ENCODE measurements at regions not wholly inside any gene's neighbourhood (a gene's known extent, or its start where the extent isn't known, plus 50 kb on each side); places are given as distances from the start of the nearest gene placed in this dataset.
A peak's percentile ranks its signal among the peaks of the same experiment; 100 is the strongest.

DNA sequence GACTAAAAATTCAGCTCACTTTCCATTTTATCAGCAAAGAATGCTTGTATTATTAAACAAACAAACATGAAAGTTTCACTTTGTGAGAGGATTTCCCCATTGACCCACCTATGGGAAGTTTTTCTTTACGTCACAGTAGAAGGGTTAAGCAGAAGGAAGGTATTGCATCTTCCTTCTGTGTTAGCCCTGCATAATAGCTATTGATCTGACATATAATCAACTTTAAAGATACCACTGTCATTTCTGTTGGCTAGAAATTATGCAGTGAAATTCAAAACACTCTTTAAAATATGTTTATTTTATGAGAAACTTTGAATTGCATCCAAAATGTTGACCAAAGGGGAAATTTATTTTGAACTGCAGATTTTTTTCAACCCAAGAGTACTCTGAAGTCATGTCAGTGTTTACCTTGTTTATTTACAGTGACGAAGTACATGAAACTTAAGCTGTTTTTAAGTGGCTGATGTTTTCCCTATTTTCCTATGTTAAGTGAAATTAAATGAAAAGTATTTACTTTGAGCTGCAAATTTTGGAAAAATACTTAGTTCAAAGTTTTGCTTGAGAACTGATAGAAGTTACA is 566.4 kb downstream of the ZEB2 start:
- DNase-seq, result peak; percentile 34 to 54

DNA sequence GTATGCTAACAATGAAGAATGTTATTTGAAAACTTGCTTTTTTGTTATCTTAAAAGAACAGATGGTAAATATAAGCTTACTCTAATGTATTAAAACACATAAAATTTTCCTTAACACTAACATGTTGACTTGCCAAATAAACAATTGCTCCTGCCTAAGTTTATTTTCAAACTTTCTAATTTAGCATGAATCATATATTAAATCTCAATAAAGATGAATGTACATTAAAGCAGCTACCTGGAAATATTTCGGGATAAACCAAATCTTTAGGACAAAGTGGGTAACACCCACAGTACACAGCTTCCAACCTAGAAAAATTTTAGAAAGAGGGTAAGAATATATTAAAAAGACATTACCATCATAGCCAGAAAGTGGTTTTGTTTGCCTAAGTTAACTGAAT is 567.4 kb downstream of the ZEB2 start:
- peak in 1 of 2 donors; percentile 32 for DNase-seq

DNA sequence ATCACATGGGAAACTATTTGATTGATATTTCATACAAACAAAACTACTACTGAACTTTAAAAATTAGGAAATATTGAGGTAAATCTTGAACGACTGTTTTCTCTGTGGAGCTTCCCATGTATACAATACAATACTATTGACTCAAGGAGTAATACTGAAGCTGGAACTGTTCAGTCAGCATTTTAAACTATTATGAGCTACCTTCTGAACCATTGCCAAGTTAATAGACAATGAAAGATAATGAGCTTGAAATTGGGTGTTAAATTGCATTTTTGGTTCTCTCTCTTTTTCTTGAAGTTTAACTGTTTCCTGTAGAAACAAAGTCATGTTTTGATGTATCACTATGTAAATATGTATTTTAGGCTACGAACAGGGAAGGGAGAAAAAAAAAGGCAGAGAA is 569.2 kb downstream of the ZEB2 start:
- DNase-seq, result no peak

GRCh38 chr2:143949121-143949848 is 570.6 kb downstream of the ZEB2 start:
- no peak for DNase-seq

DNA sequence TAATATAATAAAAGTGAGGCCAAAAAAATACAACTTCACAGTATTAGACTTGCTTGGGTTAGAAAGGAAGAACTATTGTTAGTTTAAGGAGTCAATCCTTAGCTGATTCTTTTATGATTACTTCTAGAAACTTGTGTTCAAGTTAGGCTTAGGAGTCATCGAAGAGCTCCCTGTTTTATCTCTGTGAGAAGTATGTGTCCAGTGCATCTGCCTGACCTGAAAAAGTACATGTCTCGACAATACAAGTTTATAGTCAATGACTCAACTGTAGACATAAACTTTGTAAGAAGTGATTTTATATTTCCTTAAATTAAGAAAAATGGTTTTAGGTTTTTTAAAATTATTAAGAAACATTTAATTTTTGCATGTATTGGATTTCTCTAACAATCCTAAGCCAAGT is 571.2 kb downstream of the ZEB2 start:
- no peak for DNase-seq

GRCh38 chr2:143946436-143947391 is 573.2 kb downstream of the ZEB2 start:
- DNase-seq, result no peak

- no peak for DNase-seq
These were observed 577.4 kb downstream of the ZEB2 start for GRCh38 chr2:143942486-143942885.

GRCh38 chr2:143940720-143941119 is 579.2 kb downstream of the ZEB2 start:
- no peak for DNase-seq

DNA sequence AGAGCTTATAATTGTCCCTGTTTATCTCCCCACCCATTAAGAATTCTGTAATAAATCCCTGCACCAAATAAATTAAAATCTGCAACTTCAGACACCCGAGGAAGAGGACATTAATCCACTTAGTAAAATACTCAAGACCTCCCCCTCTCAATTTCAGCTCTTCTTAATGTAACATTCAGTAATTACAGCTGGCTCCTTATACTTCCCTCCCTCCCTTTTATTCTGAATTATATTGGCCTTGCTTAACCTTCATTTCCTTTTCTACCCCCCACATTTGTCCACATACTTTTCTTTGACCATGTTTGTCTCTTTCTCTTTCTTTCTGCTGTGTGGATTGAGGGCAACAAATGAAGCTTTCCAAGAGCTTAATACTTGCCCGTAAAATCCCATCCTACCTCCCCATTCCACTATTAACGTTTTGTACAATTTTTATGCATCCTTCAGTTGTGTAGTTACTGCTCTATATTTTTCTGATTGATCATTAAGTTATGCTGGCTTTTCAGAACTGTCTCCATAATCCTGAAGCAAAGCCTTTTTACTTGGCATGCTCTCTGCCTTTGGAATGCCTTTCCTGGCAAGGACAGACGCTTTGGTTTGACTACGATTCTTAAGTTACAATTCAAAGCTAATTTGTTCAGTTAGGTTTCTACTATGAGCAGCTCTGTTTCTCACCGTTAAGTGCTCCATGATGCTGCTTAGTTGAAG is 580.1 kb downstream of the ZEB2 start:
- peak in 1 of 2 donors; percentile 78 for DNase-seq

DNA sequence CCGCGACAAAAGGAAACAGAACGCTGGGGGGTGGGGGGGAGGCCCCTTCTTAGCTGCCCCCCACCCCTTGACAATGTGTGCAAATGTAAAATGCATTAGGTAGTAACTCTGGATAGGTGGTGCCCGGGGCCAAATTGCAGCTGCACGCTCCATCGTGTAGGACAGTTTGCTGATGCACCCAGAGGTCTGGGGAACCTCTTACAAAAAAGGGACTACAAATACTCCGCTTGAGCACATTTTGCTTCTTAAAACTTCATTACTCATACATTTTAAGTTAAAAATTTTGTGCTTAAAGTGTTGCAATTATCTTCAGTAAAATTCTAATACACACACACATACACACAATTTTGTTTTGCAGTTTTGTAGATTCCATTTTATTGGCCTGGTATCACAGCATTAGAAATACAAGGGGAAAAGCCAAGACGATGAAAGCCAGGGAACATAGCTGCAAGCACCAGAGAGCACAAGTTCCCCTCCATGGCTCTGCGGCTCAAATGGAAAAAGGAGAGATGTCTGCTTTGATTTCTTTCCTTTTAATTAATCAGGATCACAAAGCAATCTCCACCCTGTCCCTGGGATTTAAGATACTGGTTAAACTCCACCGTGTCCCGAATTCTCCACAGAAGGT is 582.1 kb downstream of the ZEB2 start:
- DNase-seq, result peak in 1 of 2 donors; percentile 48

DNA sequence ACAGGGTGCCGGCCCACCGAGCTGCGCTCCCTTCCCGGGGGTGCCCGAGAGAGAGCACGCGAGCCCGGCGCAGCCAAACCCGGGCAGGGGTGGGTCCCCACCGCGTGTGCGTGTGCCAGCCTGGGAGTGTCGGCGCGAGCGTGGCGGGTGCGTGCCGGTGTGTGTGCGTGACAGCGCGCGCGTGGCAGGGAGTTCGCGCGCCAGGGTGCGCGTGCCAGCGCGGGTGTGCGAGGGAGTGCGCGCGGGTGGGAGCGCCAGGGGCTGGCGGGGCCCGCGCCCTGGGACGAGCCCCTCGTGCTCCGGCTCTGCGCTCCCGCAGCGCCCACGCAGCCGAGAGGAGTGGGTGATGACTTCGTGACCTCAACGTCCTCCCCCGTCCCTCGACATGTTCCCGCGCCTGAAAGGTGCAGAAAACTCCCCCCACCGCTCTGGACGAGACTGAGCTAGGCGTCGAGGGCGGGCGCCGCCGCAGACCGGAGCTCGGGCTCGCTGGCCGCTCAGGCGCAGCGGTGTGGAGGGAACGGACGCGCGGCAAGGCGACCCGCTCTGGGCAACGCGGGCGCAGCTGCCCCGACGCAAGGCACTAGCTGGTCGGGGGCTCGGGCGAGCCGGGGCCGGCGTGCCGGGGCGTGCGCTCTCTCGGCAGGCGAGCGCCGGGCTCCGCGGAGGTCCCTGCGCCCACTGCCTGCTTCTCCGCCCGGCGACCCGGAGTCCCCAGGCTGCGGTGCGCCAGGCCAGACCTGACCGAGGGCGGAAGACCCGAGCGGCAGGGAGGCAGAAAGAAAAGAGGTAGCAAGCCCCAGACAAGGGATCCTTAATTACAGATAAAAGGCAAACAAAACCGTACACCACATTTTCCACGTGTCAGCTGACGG is 582.8 kb downstream of the ZEB2 start:
- peak in 1 of 2 donors; percentile 58 for DNase-seq

GRCh38 chr2:143936538-143936847 is 583.4 kb downstream of the ZEB2 start:
- peak in 1 of 2 donors; percentile 43 for DNase-seq

GRCh38 chr2:143935482-143935752 is 584.5 kb downstream of the ZEB2 start:
- DNase-seq, result no peak

- DNase-seq, result peak in 1 of 2 donors; percentile 63
These were observed 585.1 kb downstream of the ZEB2 start for GRCh38 chr2:143934626-143935481.

- no peak for DNase-seq
These were observed 585.9 kb downstream of the ZEB2 start for GRCh38 chr2:143933946-143934569.

DNA sequence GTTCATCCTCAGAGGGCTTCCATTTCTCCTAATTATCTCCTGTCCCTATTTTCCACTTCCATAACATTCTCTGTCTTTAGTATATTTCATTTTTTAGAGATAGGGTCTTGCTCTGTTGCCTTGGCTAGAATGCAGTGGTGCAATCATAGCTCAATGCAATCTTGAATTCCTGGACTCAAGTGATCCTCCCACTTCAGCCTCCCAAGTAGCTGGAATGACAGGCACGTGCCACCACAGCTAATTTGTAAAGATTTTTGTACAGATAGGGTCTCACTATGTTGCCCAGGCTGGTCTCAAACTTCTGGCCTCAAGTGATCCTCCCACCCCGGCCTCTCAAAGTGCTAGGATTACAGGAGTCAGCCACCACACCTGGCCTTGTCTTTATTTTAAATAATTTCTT is 589.0 kb downstream of the ZEB2 start:
- DNase-seq, result no peak

DNA sequence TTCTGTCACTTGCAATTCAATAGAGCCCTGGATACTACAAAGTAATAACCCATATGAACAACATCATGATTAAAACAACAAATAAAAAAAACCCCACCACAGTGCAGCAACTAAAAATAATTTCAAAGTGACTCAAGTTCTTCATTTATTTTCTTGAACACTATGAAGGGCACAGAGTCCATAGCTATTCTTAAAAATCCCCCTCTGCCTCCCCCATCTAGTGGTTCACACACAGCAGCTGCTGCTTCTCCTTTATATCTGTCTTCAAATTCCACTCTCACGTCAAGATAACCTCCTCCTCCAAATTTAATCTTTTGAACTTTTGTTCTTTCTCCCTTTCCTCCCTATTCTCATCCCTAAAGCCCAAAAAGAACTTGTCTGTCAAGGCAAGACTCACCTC is 591.3 kb downstream of the ZEB2 start:
- no peak for DNase-seq

DNA sequence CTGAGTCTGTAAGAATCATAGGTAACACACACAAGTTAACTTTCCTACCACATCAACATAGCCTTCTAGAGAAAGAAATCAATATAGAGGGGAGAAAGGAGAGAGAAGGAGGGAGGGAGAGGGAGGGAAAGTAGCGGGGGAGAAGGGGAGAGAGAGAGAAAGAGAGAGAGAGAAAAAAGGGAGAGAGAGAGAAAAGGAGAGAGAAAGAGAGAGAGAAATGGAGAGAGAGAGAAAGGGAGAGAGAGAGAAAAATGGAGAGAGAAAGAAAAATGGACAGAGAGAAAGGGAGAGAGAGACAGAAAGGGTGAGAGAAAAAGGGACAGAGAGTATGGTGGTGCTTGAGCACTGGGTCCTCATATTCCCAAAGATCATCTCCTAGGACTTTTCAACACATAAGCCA is 591.7 kb downstream of the ZEB2 start:
- no peak for DNase-seq

DNA sequence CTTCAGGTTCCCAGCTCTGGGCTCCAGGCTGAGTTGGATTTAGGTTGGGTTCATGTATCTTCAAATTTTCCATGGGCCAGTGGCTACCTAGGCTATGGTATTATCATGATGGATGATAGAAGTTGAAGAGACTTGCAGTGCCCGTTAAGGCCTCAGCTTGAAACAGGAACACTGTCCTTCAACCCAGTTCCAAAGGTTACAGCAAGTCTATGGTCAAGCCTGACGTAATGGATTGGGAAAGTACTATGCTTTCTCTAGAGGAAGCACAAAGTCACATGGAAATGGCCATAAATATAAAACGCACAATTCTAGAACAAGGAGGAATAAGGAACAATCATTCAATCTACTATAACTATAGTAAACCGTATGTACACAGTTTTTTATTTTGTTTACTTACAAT is 593.2 kb downstream of the ZEB2 start:
- no peak for DNase-seq
